ENCODE measurements at regions not wholly inside any gene's neighbourhood (a gene's known extent, or its start where the extent isn't known, plus 50 kb on each side); places are given as distances from the start of the nearest gene placed in this dataset.

- TF ChIP-seq CTCF (IDR thresholded peaks at IDR 0.05) (no peak), POLR2A (IDR thresholded peaks at IDR 0.05) (no peak)
Observed at GRCh38 chr5:66252849-66253248, 108.7 kb downstream of the SREK1 start.

All from uterus (tissue), 2 donors.